GM12872 (cell line): ENCODE measurements at regions not wholly inside any gene's neighbourhood (a gene's known extent, or its start where the extent isn't known, plus 50 kb on each side); places are given as distances from the start of the nearest gene placed in this dataset.

Experiments used
- TF ChIP-seq, protein P1 (sequence below): IDR thresholded peaks from 3 replicates; pipeline ENCODE4 v1.5.1; 2011; ENCODE audit warnings: low read depth, mild to moderate bottlenecking, low read length, moderate library complexity; ENCODE audit not compliant: insufficient read depth

DNA sequence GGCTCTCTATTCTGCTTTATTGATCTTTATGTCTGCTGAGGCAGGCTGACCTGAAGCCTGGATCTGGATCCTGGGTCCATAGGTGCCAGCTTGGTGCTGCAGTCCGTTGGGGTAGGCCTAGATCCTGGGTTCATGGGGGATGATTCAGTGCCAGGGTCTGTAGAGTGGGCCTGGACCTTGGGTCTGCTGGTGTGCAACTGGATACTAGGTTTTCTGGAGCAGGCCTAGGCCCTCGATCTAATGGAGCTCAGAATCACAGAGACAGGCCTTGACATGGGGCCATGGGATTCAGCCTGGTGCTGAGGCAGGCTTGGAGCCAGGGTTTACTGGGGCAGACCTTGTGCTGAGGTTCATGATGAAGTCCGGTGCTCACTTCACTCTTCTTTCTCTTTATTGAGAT lies 358.6 kb downstream of the TEX13C start:
- TF ChIP-seq, protein P1, sequence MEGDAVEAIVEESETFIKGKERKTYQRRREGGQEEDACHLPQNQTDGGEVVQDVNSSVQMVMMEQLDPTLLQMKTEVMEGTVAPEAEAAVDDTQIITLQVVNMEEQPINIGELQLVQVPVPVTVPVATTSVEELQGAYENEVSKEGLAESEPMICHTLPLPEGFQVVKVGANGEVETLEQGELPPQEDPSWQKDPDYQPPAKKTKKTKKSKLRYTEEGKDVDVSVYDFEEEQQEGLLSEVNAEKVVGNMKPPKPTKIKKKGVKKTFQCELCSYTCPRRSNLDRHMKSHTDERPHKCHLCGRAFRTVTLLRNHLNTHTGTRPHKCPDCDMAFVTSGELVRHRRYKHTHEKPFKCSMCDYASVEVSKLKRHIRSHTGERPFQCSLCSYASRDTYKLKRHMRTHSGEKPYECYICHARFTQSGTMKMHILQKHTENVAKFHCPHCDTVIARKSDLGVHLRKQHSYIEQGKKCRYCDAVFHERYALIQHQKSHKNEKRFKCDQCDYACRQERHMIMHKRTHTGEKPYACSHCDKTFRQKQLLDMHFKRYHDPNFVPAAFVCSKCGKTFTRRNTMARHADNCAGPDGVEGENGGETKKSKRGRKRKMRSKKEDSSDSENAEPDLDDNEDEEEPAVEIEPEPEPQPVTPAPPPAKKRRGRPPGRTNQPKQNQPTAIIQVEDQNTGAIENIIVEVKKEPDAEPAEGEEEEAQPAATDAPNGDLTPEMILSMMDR, result no peak

DNA sequence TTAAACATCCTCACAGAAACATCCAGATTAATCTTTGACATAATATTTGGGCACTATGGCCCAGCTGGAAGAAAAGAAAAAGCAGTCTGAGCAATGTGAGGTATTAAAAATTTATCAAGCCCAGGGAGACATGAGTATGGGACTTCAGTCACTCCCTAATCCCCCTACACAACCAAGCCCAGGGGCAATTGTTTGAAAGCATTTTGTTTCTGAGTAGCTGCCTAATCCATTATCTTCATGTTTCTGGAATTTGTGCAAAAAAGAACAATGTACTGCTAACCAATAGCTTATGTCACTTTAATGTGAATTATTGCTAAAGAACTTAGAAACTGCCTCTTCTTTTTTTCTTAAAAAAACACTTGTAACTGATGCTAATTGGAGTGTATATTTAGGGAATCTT lies 360.7 kb downstream of the TEX13C start:
- TF ChIP-seq, protein P1, result no peak

DNA sequence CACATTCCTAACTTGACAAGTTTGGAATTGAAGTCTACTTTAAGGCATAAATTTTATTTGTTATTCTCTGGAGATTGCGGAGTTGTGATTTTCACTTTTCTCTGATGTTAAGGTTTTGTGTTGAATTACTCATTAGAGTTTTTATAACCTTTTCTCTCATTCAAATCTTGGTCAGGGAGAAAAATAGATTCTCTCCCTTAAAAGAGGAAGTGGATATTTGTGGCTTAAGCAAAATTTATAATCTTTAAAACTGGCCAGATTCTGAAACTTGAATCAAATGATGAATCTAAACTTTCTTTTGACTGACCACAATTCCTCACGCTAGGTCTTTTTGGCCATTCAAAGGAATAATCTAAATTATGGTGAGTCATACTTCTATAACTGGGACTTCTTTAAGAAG lies 361.4 kb downstream of the TEX13C start:
- TF ChIP-seq, protein P1, result no peak

DNA sequence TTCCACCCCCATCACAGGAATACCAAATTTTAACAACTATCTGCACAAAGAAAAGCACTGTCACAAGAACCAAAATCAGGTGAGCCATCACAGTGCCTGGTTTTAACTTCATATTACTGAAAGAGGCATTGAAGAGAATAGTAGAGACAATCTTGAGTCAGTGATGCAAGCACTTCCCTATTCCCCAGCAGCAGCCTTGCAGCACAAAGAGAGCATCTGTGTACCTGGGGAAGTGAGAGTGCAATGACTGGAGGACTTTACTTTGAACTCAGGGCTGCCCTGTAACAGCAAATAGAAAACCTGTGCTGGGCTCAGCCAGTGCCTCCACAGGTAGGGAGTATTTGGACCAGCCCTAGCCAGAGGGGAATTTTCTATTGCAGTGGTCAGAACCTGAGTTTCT lies 361.8 kb downstream of the TEX13C start:
- TF ChIP-seq, protein P1, result no peak

DNA sequence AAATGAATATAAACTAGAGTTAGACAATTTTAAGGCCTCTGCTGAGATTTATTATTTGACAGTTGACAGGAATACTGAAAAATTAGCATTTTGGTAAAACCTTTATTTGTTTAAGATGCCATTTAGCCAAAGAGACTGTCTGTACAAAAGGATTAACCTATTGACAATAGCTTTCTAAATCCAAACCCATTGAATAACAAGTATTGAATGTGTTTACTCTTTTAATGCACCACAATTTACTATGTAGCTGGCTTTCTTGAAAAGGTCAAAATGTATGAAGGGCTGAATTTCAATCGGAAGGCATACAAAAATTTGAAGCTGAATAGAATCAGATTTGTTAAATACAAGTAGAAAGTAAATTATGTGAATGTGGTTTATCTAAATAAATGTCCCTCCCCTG lies 374.5 kb downstream of the TEX13C start:
- TF ChIP-seq, protein P1, result no peak

DNA sequence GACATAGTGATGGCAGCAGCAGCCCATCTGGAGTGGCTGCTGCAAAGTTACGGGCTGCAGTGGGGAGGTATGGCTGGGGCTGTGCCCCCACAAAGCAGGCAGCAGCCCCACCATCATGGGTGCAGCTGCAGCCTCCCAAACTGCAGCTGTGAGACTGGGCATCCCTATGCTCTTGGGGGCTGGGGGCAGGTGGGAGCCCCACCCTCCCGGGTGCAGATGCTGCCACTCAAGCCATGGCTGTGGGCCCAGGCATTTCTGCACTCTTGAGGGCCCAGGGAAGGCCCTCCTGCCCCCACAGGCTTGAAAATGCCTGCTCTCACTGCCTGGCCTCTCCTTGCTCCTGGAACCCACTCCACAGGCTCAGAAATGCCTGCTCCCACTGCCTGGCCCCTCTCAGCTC lies 389.4 kb downstream of the TEX13C start:
- TF ChIP-seq, protein P1, result no peak

DNA sequence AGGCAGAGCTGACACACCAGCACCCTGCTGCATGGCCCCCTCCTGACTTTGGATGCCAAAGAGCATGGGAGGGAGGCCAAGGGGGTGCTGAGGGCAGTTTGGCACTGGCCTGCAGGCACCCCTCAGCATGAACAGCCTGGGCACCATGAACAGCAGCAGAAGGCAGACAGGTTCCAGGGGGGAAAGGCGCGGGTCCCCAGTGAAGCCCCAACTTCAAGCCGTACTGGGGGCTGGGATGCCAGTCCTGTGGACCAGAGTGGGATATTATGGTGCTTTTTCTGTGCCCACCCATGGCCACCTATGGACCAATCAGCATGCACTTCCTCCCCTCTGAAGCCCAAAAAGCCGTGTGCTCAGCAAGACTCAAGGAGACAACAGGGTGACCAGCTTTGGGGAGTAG lies 389.9 kb downstream of the TEX13C start:
- TF ChIP-seq, protein P1, result no peak
